ES-I3 (cell line): ENCODE measurements at regions not wholly inside any gene's neighbourhood (a gene's known extent, or its start where the extent isn't known, plus 50 kb on each side); places are given as distances from the start of the nearest gene placed in this dataset.

Source experiments
- H3K36me3 ChIP-seq: 2 replicates; pipeline ENCODE4 v1.6.1; 2013; ENCODE audit warnings: mild to moderate bottlenecking, low read length, control low read depth, moderate library complexity; ENCODE audit not compliant: insufficient read depth
- H3K4me1 ChIP-seq: 2 replicates; pipeline ENCODE4 v1.6.1; 2013; ENCODE audit warnings: mild to moderate bottlenecking, control low read depth, low read length; ENCODE audit not compliant: insufficient read depth
- H3K9ac ChIP-seq: 2 replicates; pipeline ENCODE4 v1.6.1; 2013; ENCODE audit warnings: low read depth, mild to moderate bottlenecking, low read length, moderate library complexity
- H3K9me3 ChIP-seq: 2 replicates; pipeline ENCODE4 v1.6.1; 2013; ENCODE audit warnings: mild to moderate bottlenecking, low read length, moderate library complexity; ENCODE audit not compliant: control insufficient read depth, insufficient read depth

DNA sequence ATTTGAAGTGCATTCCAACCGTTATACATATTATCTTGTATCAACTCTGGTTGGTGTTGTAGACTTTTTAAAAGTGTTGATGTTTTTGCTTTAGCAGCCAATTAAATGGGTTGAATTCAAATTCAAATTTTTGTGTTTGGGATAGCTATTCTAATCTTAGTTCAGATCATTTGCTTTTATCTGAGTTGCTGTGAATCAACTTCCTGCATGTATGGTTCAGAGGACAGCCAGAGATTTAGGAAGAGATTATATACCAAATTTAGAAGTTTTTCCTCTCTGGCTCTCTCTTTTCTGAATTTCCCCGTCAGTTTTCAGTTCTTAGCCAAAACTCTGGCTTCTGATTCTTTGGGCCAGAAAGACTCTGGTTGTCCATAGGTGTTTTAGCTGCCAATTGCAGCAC, 415.5 kb downstream of the NUF2 start:
- no peak overlapping the region for H3K9ac ChIP-seq

DNA sequence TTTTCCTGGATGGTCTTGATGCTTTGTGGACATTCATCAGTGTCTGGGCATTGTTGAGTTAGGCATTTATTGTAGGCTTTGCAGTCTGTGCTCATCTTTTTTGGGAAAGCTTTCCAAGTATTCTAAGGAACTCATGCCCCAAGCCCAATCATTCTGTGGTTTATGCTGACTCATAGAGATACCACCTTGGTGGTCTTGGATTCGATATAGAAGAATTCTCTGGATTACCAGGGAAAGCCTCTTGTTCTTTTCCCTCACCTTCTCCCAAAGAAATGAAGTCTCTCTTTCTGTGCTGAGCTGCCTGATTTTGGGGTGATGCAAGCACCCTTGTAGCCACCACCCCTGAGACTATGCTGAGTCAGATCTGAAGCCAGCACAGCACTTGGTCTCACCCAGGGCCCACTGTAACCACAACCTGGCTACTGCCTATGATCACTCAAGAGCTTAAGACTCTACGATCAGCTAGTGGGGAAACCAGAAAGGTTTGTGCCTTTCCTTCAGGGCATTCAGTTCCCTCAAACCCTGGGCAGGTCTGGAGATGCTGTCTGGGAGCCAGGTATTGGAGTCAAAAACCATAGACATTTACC, 422.6 kb downstream of the NUF2 start:
- no peaks in the 10 kb centered on the region for H3K36me3 ChIP-seq
- H3K9ac ChIP-seq: no peak overlapping the region
- H3K9me3 ChIP-seq: no peaks in the 10 kb centered on the region
- peaks cover 7% of the 10 kb centered on the region; the same call in 1 of the 2 replicates for H3K4me1 ChIP-seq

More for the DNA sequence above, 415.5 kb downstream of the NUF2 start:
- H3K36me3 ChIP-seq: no peaks in the 10 kb centered on the region
- no peaks in the 10 kb centered on the region for H3K9me3 ChIP-seq
- H3K4me1 ChIP-seq: no peaks in the 10 kb centered on the region

DNA sequence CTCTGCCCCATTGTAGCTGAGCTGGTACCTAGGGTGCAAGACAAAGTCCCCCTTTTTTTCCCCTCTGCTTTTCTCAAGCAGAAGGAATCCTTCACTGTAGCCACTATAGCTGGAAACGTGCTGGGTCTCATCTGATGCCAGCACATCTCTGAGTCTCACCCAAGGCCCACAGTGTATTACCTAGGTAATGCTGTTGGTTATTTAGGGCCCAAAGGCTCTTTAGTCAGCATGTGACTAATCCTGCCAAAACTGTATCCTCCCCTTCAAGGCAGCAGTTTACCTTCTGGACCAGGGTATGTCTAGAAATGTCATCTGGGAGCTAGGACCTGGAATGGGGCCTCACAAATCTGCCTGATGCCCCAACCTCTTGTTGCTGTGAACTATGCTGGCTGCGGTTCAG, 423.4 kb downstream of the NUF2 start:
- H3K4me1 ChIP-seq: peaks cover 7% of the 10 kb centered on the region; the same call in 1 of the 2 replicates
- H3K9ac ChIP-seq: no peak overlapping the region
- H3K36me3 ChIP-seq: no peaks in the 10 kb centered on the region
- no peaks in the 10 kb centered on the region for H3K9me3 ChIP-seq

DNA sequence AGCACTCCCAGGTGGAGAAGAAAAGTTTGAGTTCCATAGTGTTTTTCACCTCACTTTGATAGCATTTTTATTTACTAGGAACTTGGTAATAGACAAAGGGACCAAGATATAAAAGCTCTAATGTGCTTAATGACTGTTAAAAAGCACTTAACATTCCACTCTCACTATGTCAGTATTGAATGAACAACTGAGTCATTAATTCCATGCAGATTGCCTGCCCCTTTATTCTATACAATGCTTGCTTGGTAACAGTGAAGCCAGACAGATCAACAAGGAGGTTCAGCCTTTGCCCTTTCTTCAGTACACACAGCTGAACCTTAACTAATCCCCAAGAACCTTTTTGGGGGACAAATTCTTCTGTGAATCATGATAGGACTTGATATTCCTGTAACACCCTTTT, 425.5 kb downstream of the NUF2 start:
- no peak overlapping the region for H3K9ac ChIP-seq
- peaks cover 7% of the 10 kb centered on the region; the same call in 1 of the 2 replicates for H3K4me1 ChIP-seq
- no peaks in the 10 kb centered on the region for H3K9me3 ChIP-seq
- no peaks in the 10 kb centered on the region for H3K36me3 ChIP-seq

DNA sequence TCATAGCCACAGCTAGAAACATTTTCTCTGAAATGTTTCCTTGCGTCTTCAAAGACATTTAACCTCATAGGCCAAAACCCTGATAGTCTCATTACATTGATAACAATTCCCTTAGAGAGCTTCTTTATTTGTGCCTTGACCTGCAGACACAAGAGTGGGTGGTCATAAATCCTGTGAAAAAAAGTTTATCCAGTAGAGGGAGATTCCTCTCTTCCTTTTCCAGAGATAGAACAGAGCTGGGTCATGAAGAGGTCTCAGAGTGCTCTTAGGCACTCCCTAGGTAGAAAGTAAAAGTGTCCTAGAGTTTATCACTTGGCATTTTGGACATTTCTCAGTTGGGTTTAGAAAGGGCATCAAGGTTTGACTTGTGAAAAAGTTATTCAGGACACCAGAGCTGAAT, 426.1 kb downstream of the NUF2 start:
- Histone ChIP-seq H3K4me1 (peaks cover 7% of the 10 kb centered on the region; the same call in 1 of the 2 replicates), H3K36me3 (no peaks in the 10 kb centered on the region), H3K9ac (no peak overlapping the region), H3K9me3 (no peaks in the 10 kb centered on the region)

DNA sequence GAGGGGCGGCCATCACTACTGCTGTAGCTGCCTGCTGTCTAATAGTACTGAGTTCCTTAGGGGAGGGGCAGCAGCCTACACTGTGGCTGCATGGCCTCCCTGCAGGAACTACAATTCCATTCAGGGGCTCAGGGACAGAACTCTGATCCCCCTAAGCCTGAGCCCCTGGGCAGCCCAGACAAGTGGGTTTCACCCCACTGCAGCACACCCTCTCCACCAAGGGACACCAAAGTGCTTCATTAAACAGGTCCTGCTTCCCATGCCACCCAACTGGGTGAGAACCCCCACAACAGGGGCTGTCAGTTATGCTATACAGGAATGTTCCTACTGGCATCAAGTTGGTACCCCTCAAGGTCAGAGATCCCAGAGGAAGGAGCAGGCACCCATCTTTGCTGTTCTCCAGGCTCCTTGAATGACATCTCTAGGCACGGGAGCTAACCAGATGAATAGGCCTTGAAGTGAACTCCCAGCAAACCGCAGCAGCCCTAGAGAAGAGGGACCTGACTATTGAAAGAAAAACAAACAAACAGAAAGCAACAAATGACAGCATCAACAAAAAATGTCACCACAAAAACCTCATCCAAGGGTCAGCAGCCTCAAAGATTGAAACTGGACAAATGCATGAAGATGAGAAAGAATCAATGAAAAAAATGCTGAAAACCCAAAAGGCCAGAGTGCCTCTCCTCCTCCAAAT, 437.4 kb downstream of the NUF2 start:
- H3K36me3 ChIP-seq: no peaks in the 10 kb centered on the region

DNA sequence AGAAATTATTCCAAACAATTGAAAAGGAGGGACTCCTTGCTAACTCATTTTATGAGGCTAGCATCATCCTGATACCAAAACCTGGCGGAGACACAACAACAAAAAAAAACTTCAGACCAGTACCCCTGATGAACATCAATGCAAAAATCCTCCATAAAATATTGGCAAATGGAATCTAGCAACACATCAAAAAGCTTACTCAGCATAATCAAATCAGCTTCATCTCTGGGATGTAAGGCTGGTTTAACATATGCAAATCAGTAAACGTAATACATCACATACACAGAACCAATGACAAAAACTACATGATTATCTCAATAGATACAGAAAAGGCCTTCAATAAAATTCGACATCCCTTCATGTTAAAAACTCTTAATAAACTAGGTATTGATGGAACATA, 440.1 kb downstream of the NUF2 start:
- no peaks in the 10 kb centered on the region for H3K9me3 ChIP-seq
- no peak overlapping the region for H3K9ac ChIP-seq
- no peaks in the 10 kb centered on the region for H3K36me3 ChIP-seq
- H3K4me1 ChIP-seq: no peaks in the 10 kb centered on the region

More for the DNA sequence above, 437.4 kb downstream of the NUF2 start:
- no peak overlapping the region for H3K9ac ChIP-seq
- no peaks in the 10 kb centered on the region for H3K4me1 ChIP-seq
- no peaks in the 10 kb centered on the region for H3K9me3 ChIP-seq

DNA sequence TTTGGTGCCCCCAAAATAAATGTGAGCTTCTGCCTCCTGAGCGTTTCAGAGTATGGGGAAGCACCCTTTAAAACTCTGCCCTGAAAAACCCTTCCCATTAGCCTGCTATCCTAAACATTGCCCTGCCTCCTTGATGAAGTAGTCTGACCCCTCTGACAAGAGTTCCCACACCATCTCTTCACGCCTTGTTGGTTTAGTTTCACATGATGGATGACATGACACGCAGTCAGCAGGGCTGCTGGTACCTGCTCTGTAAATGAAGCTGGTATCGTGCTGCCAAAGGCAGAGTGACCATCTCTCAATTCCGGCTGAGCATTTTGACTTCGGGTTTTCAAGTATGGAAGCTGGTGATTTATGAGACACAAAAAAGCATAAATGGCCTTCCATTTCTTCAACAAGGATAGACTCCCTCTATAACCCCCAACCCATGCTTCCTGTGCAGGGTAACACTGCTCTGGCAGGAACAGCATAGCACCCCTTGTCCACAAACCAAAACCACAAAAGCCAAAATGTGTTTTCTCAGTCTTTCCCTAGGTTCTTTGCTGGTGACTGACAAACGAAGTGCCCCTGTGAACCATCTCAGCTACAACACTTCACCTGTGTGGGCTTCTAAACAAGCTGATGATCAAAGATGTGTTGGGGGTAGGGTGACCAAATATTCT, 444.6 kb downstream of the NUF2 start:
- Histone ChIP-seq H3K36me3 (no peaks in the 10 kb centered on the region), H3K9me3 (no peaks in the 10 kb centered on the region), H3K9ac (no peak overlapping the region), H3K4me1 (no peaks in the 10 kb centered on the region)

DNA sequence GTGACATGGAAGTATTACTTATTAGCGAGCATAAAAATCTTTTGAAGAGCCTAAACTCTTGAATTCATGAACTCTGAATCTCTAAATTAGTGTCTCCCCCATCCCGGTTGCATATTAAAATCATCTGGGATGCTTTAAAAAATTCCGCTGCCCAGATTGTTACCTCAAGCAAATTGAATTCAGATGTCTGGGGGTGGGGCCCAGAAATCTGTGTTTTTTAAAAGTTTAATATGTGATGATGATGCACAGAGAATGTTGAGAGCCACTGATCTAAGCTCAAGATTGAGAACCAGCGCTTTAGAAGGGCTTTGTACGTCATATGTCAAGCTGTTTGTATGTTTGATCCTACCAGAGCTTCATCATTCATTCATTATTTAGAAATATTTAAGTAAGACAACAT, 446.8 kb downstream of the NUF2 start:
- Histone ChIP-seq H3K36me3 (no peaks in the 10 kb centered on the region), H3K4me1 (no peaks in the 10 kb centered on the region), H3K9ac (no peak overlapping the region), H3K9me3 (no peaks in the 10 kb centered on the region)

DNA sequence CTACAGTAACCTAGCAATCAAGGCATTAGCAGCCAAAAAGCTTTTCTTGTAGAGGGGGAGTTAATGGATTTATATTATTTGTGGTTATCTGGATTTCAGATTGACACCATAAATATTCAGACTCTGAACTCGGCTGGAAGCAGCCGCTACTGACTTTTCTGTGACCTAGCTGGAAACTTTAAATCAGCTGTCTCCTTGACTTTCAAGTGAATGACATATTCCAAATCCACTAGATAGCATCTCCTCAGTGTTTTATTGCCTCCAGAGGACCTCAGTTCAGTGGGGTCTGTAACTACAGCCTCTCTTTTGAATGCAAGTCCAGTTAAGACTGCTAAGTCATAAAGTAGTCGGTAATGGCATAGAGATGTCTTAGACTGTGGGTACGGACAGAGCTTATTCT, 448.5 kb downstream of the NUF2 start:
- no peaks in the 10 kb centered on the region for H3K9me3 ChIP-seq
- peaks cover 2% of the 10 kb centered on the region; the same call in 1 of the 2 replicates for H3K4me1 ChIP-seq
- no peak overlapping the region for H3K9ac ChIP-seq
- no peaks in the 10 kb centered on the region for H3K36me3 ChIP-seq

DNA sequence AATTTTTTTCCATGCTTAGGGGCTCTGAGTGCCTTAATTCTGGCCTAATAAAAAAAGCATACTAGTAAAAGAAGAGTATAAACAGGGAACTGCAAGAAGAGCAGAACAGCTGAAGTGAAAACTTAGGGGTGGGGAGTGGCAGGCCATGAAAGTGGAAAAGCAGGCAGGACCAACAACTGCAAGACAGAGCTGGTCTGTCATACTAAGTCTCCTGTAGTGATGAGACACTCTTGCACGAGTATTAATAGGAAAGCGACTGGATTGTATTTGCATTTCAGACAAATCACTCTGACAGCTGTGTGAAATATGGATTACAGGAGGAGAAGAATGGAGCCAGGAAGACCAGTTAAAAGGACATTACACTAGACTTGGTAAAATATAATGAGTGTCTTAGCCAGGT, 449.9 kb downstream of the NUF2 start:
- H3K9ac ChIP-seq: no peak overlapping the region
- no peaks in the 10 kb centered on the region for H3K36me3 ChIP-seq
- H3K4me1 ChIP-seq: peaks cover 5% of the 10 kb centered on the region; the same call in 1 of the 2 replicates
- no peaks in the 10 kb centered on the region for H3K9me3 ChIP-seq

DNA sequence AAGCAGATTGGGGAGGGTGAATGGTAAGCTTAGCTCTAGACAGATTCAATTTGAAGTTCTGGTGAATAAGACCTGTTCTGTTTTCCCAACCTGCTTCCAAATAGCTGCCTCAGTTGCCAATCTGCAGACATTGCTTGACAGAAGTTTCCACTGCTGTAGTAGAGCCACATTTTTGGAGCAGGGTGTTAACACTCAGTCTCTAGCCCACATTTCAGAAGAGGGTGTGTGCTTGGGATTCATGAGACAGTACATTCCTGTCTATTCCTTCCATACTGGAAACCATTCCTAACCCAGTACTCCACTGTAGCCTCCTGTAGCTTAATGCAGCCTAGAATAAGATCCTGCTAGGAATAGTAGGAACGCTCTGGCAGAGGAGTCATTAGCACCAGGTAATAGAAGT, 450.5 kb downstream of the NUF2 start:
- Histone ChIP-seq H3K9ac (no peak overlapping the region), H3K36me3 (no peaks in the 10 kb centered on the region), H3K9me3 (no peaks in the 10 kb centered on the region), H3K4me1 (peaks cover 5% of the 10 kb centered on the region; the same call in 1 of the 2 replicates)

DNA sequence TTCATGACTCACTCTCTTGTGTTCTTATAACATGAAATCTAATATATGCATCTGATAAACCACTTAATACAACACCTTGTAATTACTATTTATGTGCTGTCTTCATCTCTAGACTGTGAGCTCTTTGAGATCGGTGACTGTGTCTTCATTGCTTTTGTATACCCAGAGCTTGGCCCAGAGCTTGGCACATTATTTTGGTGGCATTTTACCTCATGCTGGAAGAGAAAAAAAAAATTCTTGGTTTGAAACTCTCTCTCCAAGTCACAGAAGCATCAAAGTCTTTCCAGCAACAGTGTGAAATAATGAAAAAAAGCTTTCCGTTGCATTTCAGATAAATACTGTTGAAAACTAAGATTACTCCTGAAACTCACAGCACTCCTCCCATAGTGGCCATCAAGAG, 451.6 kb downstream of the NUF2 start:
- no peaks in the 10 kb centered on the region for H3K36me3 ChIP-seq
- peaks cover 5% of the 10 kb centered on the region; the same call in 1 of the 2 replicates for H3K4me1 ChIP-seq
- no peak overlapping the region for H3K9ac ChIP-seq
- H3K9me3 ChIP-seq: 0 out of 2 replicates have a peak, but pooled peaks cover 2% of the 10 kb centered on the region

DNA sequence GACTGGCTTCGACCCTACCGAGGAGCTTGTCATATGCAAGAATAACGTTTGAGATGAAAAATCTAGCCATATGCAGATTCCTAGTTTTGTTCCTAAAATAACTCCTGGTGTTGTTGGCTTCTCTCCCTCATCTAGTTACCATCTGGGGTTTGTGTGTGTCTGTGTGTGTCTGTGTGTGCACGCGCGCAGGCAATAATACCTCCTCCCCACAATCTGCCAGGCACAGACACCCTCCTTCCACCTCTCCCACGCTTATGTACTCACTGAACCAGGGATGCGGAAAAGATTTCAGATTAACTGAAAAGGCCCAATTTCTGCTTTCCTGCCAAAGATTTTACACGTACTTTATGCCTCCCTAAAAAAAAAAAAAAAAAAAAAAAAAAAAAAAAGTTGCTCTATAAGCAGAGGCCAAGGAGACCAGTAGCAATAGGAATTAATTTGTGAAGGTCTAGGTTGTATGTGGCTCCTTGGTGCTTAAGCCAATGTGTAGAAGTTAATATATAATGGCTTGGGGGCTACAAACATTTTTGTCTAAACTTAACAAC, 452.7 kb downstream of the NUF2 start:
- peaks cover 5% of the 10 kb centered on the region; the same call in 1 of the 2 replicates for H3K4me1 ChIP-seq
- H3K36me3 ChIP-seq: no peaks in the 10 kb centered on the region
- no peak overlapping the region for H3K9ac ChIP-seq
- H3K9me3 ChIP-seq: 0 out of 2 replicates have a peak, but pooled peaks cover 2% of the 10 kb centered on the region
